HG03139 (cell line): ENCODE measurements at regions not wholly inside any gene's neighbourhood (a gene's known extent, or its start where the extent isn't known, plus 50 kb on each side); places are given as distances from the start of the nearest gene placed in this dataset.
"Not testable (repeated sequence)": the region's sequence is repeated elsewhere in the genome, so short reads cannot be mapped to it uniquely, and the experiment has no call there.

ENCODE experiments used
- ATAC-seq: cut with Tn5 transposase; IDR thresholded peaks from one replicate; pipeline ENCODE4 v1.9.1; 2021; ENCODE audit not compliant: unreplicated experiment

DNA sequence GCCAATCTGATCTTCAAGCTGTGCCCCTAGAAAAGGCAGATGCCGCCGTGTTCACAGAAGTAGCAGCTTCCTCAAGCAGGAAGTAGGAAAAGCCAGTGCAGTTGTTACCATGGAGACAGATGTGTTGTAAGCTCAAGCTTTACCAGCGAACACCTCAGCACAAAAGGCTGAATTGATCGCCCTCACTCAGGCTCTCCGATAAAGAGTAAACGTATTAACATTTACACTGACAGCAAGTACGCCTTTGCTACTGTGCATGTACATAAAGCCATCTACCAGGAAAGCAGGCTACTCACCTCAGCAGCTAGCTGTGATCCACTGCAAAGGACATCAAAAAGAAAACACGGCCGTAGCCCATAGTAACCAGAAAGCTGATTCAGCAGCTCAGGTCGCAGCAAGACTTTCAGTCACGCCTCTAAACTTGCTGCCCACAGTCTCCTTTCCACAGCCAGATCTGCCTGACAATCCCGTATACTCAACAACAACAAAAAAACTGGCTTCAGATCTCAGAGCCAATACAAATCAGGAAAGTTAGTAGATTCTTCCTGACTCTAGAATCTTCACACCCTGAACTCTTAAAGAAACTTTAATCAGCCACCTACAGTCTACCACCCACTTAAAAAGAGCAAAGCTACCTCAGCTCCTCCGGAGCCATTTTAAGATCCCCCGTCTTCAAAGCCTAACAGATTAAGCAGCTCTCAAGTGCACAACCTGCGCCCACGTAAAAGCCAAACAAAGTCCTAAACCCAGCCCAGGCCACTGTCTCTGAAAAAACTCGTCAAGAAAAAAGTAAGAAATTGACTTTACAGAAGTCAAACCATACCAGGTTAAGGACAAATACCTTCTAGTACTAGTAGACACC is 160.0 kb downstream of the DEFB131A start:
- ATAC-seq: not testable (repeated sequence)

DNA sequence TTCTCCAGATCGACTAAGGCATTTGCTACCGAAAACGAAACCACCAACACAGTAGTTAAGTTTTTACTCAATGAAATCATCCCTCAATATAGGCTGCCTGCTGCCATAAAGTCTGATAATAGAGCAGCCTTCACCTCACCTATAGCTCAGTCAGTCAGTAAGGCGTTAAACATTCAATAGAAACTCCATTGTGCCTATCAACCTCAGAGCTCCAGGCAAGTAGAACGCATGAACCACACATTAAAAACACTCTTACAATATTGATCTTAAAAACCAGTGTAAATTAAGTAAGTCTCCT is 160.6 kb downstream of the DEFB131A start:
- ATAC-seq: not testable (repeated sequence)

DNA sequence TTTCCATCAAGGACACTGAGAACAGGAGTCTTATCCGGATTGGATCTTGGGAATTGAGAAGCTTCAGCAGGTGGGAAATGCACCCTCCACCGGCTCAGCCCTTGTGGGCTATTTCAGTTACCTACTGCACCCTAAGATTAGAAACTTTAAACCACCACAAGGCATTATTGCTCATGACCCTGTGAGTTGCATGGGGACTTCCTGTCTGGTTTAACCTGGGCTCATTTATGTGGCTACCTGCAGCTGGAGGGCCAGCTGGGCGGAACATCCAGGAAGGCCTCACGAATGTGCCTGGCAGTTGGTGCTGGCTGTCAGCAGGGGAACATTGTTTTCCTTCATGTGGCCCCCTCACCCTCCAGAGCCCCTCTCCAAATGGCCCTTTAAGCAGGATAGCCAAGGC is 164.1 kb downstream of the DEFB131A start:
- ATAC-seq: no peak

DNA sequence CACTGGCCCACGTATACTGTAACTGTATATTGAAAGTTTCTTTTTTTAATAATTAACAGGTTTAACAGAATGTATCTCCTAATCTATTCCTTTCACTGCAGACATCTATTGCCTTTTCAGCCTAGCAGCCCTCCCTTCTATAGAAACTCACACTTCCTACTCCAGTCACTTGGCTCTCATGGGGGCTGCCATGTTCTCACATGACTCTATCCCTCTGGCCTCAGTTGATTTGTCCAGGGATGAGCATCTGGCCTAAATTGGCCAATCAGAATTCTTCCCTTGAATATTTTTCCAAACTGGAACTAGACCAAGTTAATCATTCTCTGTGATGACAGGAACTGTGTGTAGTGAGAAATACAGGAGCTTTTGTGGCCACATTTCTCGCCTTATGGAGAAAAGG is 166.1 kb downstream of the DEFB131A start:
- not testable (repeated sequence) for ATAC-seq

DNA sequence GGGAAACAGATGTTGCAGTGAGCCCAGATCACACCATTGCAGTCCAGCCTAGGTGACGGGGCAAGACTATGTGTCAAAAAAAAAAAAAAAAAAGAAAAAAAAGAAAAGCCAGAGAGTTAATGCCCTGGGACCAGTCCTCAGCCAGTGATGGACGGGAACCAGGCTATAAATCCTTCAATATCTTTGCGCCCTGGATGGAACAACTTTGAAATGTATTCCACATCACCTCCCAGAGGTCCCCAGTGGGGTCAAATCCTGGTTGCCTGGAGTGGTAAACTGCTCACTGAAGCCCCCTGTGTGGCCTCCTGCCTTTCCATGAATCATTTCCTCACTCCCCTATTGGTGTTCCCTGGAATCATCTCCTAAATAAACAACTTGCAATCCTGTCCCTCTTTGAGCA is 166.9 kb downstream of the DEFB131A start:
- no peak for ATAC-seq

DNA sequence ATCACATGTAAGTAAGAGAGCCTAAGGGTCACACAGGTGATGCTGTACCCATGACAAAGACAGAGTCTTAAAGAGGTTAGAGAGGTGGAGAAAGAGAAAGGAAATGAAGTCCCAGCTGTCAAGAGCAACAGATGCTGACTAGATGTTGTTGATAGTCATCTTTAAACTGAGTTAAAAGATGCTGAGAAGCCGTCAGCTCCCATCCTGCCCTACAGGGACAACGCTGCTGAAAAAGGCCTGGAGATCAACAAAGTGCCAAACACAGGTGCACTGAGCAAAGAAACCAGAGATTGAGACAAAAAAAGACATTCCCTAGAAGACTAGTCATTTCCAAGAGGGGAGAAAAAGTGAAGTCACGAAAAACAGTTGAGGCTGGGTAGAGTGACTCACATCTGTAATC is 145.0 kb upstream of the DRD5 start:
- not testable (repeated sequence) for ATAC-seq

DNA sequence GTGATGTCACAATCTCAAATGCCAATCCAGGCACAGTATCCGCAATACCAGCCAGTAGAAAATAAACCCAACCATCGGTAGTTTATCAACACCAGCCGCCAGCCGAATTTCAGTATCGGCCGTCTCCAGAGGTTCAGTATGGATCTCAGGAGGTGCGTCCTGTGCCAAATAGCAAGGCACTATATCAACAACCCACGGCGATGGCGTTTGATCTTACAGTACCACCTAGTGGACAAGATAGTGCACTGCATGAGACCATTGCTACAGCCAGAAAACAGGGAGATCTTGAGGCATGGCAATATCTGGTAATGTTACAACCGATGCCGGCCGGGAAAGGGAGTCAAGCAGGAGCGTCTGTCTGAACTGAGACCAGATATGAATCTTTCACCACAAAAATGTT is 121.8 kb upstream of the DRD5 start:
- ATAC-seq: not testable (repeated sequence)

DNA sequence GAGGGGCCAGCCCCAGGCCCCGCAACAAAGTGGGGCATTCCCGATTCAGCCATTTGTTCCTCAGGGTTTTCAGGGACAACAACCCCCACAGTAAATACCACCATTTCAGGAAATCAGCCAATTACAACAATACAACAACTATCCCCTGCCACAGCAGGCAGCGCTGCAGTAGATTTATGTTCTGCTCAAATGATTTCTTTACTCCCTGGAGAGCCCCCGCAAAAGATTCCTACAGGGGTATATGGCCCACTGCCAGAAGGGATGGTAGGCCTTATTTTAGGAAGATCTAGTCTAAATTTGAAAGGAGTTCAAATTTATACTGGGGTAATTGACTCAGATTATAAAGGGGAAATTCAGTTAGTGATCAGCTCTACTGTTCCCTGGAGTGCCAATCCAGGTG is 120.5 kb upstream of the DRD5 start:
- not testable (repeated sequence) for ATAC-seq

DNA sequence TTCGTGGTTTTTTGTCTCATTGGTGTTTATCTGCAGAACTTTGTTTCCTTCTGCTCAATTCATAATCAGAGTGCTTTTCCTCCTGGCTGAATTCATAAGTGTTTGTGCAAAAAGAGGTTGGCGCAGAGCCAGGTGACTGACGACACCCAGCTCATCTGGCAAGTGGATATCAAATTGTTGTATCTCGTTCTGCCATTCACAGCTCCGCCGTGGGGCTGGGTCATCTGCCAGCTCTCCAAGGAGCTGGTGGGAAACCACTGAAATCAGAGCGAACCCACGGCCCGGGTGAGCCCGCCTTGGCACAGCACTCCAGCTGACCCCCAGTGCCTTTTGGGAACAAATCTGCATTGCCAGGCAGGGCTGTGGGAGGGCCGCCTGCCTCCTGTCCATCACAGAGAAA is 110.7 kb upstream of the DRD5 start:
- not testable (repeated sequence) for ATAC-seq

DNA sequence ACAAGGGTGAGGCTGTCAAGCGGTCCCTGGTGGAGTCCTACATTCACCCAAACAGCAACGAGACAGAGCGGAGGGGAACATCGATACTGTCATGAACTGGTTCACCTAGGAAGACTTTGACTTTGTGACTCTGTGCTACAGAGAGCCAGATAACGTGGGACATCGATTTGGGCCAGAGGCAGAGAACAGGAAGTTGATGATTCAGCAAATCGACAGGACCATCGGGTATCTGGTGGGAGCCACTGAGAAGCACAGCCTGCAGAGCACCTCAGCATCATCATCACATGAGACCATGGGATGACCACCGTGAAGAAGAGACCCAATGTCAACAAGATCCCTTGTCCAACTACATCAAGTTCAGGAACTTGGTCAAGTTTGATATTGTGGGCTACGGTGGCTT is 104.1 kb upstream of the DRD5 start:
- ATAC-seq: not testable (repeated sequence)

DNA sequence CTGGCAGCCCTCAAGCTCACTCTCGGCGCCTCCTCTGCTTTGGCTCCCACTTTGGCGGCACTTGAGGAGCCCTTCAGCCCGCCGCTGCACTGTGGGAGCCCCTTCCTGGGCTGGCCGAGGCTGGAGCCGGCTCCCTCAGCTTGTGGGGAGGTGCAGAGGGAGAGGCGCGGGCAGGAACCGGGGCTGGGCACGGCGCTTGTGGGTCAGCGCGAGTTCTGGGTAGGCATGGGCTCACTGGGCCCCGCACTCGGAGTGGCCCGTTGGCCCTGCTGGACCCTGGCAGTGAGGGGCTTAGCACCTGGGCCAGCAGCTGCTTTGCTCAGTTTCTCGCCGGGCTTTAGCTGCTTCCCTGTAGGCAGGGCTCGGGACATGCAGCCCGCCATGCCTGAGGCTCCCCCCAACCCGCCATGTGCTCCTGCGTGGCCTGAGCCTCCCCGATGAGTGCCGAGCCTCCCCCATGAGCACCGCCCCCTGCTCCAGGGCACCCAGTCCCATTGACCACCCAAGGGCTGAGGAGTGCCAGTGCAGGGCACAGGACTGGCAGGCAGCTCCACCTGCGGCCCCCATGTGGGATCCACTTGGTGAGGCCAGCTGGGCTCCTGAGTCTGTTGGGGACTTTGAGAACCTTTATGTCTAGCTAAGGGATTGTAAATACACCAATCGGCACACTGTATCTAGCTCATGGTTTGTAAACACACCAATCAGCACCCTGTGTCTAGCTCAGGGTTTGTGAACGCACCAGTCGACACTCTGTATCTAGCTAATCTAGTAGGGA is 101.5 kb upstream of the DRD5 start:
- ATAC-seq: no peak

DNA sequence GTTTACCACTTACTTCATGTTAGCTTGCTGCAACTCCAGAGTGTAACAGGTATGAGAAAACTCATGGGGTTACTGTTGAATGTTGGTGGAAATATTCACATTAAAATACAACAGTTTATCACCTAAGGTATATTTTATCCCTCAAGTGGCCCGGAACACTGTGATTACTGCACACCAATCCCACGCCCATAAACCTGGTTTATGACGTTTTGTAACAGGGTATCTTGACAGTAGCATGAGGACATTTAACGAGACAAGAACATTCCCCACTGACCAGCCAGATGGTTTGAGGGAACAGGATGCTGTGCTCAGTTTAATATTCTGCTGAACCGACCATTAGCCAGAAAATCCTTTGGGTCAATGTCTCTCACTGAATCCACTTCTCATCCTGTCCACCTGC is 98.3 kb upstream of the DRD5 start:
- not testable (repeated sequence) for ATAC-seq

DNA sequence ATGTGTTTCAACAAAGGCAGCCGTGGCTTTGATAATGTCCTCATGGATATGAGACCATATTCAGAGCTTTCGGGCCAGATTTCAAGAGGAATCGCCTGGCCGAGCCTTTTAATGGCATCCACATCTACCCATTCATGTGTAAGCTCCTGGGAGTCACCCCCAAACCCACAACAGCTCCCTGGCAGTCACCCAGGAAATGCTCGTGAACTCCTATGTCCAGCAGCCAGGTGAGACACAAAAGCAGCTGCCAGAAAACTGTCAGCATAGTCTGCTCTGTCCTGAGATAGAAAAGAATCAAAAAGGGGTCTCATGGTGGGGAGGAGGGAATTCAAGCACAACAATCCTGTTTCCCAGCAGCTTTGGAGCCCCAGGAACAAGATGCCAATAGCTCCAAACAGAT is 96.4 kb upstream of the DRD5 start:
- ATAC-seq: not testable (repeated sequence)

DNA sequence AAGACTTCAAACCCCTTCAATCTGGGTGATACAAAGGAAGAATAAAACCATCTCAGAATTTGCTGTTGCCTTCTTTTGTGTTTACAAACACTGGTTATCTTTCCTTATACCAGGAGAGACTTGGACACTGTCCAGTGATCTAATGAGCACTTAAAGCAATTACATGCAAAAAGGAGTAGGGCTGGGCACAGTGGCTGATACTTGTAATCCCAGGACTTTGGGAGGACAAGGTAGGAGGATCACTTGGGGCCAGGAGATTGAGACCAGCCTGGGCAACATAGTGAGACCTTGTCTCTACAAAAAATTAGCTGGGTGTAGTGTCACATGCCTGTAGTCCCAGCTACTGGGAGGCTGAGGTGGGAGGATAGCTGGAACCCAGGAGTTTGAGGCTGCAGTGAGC is 95.7 kb upstream of the DRD5 start:
- ATAC-seq: no peak

DNA sequence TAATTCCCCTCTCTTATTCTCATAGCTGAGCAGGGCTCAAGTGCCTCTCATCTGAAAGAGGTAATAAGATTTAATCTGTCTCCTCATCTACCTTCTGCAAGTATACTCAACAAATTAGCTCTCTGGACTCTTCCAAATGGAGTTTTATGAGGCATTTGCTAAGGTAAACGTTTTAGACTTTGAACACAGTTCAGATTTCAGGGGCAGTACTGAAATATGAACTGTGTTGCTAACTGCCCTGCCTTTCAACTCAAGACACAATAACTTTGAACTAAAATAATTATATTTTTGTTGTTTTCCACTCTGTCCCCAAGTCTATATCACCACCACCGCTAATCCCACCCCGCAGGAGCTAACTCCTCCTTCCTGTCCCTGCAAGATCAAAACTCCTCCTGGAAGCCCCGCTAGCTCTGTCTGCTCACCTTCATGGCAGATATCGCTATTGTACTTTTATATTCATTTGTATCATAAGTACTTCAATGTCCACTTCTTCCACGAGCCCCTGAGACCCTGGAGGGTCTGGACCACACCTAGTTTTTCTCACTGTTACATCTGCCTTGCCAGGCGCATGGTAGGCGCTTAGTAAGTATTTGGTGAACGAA is 90.7 kb upstream of the DRD5 start:
- not testable (repeated sequence) for ATAC-seq

DNA sequence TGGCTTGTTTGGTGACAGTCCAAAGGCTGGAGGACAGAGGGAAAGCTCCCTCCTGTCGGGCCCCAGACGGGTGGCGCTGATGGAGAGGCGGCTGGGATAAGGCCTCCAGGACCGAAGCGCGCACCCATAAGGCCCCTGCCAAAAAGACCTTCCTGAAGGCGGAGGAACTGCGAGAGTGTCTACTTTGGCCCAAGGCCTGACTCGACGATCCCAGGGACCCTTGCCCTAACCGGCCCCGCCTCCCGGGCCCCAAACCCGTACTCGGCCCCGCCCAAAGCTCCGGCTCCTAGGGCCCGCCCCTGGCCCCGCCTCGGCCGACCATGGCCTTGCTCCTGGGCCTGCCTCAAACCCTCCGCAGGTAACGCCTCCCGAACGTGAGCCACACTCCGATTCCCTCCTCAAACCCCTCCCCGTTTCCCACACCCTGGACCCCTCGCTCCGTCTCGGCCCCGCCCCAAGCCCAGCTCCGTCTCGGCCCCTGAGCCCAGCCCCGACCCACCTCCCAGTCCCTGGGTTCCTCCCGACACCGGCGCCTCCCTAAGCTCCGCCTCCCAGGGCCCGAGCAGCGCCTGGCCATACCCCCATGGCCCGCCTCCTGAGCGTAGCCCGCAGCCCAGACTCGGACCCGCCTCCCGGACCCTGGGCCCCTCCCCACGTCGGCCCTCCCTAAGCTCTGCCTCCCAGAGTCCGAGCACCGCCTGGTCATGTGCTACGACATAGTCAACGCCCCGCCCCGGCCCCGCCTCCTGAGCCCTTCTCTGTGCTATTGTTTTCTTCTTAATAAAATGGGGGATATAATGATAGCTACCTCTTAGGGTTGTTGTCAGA is 90.0 kb upstream of the DRD5 start:
- peak; percentile 100 for ATAC-seq

DNA sequence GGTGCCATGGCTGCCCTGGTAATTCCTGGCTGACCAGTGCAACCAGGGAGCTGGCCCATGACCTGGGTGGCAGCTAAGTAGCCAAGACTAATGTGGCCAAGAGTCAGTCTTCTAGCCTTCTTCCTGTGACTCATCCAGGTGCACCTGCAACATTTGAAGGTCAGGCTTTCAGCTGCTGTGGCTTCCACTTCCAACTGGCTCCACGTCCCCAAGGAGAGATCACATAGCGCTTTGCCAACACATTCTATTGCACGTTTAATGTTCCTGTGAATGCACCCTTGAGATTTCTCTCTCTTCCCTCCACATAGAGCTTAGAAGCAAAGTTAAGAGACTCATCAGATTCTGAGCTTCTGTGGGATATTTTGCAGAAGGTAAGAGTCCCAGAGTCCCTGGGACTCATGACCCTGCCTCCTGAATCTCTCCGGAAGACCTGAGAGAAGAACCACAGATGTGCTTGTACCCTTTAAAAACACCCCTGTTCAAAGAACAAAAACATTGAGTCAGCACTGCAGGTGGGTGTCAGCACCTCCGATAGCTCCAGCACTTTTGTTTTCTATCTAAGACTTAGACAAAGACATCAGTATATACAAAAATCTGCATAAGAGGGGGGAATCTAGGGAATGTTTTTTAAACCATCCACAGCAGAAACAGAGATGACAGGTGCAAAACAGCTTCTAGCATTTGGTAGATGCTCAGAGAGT is 88.5 kb upstream of the DRD5 start:
- ATAC-seq: not testable (repeated sequence)

DNA sequence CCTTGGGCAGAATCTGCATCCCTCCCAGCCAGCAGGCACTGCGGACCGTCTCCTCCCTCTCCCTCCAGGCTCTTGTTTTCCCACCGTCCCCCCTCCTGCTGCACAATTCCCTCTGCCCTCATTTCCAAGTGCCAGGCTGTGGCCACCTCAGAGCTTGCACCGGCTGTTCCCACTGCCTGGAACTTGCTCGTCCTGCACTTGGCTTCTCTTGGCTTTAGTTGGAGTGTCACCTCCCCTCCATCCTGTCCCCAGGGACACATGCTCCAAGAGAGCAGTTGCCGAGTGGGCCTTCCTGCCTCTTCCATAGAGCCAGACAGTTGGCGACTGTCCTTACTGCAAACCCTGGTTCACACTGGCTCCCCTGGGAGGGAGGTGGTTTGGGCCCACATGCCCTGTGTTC is 87.0 kb upstream of the DRD5 start:
- not testable (repeated sequence) for ATAC-seq

DNA sequence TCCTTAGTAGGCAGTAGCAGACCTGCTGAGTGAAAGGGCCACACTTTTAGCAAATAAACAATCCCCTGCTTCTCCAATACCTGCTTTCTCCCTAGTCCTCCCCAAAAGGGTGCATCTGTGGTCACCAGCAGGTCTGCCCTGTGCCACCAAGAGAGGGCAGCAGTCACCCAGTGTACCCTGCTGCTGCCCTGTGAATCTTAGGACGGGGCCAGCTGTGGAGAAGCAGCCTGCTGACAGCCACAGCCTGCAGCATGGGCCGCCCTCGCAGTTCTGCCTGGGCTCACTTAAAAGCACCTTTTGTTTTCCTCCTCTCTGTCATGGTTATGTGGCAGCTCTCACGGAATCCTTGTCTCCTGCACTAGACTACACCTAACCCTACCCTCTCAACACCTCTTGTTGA is 85.4 kb upstream of the DRD5 start:
- not testable (repeated sequence) for ATAC-seq

DNA sequence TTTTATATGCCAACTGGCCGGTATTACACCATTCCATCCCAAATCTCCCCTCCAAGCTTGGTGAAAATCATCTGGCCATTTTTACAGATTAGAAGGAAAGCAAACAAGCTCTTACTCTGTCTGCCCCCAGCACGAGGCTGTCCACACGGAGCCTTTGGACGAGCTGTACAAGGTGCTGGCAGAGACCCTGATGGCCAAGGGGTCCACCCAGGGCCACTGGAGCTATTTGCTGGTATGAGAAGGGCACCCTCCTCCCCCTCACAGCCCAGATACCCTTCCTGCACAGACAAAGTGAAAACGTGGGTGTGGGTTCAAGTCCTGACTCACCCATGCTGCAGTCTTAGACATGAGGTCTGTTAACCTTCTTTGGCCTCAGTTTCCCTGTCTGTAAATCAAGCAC is 84.9 kb upstream of the DRD5 start:
- not testable (repeated sequence) for ATAC-seq
